ENCODE measurements at regions not wholly inside any gene's neighbourhood (a gene's known extent, or its start where the extent isn't known, plus 50 kb on each side); places are given as distances from the start of the nearest gene placed in this dataset.

- Histone ChIP-seq H3K79me2 (ENCODE audit: control insufficient read depth, insufficient read depth, low read length) (no peaks in the 10 kb centered on the region), H3K9ac (ENCODE audit: insufficient read depth, low read length) (no peak overlapping the region), H3K4me1 (ENCODE audit: control insufficient read depth, extremely low read depth, insufficient read depth, low read length) (peaks cover 6% of the 10 kb centered on the region), H3K4me2 (ENCODE audit: extremely low read depth, insufficient read depth, low read length) (no peak overlapping the region), H3K9me3 (ENCODE audit: control insufficient read depth, insufficient read depth, low read depth, low read length) (no peaks in the 10 kb centered on the region), H2AFZ (ENCODE audit: low read length) (no peak overlapping the region), H3K36me3 (ENCODE audit: control insufficient read depth, insufficient read depth, low read length) (no peaks in the 10 kb centered on the region), H4K20me1 (ENCODE audit: control insufficient read depth, extremely low read depth, insufficient read depth, low read length) (no peaks in the 10 kb centered on the region), H3K4me3 (replicated peaks in 1 of 4; ENCODE audit: control extremely low read depth in 1 of 4, insufficient read depth in 1 of 4, low read depth in 3 of 4, low read length in 4 of 4) (no peak overlapping the region), H3K27ac (ENCODE audit: insufficient read depth, low read length) (no peak overlapping the region), H3K27me3 (ENCODE audit: control insufficient read depth, insufficient read depth, low read length) (no peaks in the 10 kb centered on the region)
- no peak for TF ChIP-seq EZH2 (IDR thresholded peaks at IDR 0.05; ENCODE audit: low read length, missing control alignments)
- TF ChIP-seq, protein P1, sequence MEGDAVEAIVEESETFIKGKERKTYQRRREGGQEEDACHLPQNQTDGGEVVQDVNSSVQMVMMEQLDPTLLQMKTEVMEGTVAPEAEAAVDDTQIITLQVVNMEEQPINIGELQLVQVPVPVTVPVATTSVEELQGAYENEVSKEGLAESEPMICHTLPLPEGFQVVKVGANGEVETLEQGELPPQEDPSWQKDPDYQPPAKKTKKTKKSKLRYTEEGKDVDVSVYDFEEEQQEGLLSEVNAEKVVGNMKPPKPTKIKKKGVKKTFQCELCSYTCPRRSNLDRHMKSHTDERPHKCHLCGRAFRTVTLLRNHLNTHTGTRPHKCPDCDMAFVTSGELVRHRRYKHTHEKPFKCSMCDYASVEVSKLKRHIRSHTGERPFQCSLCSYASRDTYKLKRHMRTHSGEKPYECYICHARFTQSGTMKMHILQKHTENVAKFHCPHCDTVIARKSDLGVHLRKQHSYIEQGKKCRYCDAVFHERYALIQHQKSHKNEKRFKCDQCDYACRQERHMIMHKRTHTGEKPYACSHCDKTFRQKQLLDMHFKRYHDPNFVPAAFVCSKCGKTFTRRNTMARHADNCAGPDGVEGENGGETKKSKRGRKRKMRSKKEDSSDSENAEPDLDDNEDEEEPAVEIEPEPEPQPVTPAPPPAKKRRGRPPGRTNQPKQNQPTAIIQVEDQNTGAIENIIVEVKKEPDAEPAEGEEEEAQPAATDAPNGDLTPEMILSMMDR (conservative IDR thresholded peaks at IDR 0.05 in 1 of 2, IDR thresholded peaks at IDR 0.05 in 1 of 2; ENCODE audit: low read depth in 1 of 2, low read length in 2 of 2): no peak
- no peak for DNase-seq (ENCODE audit: low read depth in 2 of 2)
Observed at GRCh38 chr18:56161566-56162260, 476.7 kb downstream of the TXNL1 start.

DNA sequence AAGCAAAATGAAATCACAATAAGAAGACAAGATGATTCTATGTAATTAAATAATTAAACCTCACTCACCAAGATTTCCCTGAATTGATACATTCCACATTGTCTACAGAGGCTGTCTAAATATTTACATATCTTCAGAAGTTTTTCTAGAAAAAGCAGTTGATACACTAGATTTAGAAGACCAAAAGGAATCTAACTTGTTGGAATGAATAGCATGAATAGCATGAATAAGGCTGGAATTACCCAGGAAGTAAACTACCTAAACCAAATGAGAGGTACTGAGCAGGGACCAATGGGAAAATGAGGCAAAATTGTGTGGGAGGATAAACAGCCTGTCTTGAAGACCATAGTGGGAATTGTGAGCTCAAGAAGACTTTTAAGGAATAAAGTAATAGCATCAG lies 479.7 kb downstream of the TXNL1 start:
- Histone ChIP-seq H4K20me1 (ENCODE audit: control insufficient read depth, extremely low read depth, insufficient read depth, low read length) (no peaks in the 10 kb centered on the region), H3K27me3 (ENCODE audit: control insufficient read depth, insufficient read depth, low read length) (no peaks in the 10 kb centered on the region), H3K9me3 (ENCODE audit: control insufficient read depth, insufficient read depth, low read depth, low read length) (no peaks in the 10 kb centered on the region), H3K27ac (ENCODE audit: insufficient read depth, low read length) (no peak overlapping the region), H3K4me1 (ENCODE audit: control insufficient read depth, extremely low read depth, insufficient read depth, low read length) (peaks cover 4% of the 10 kb centered on the region), H3K9ac (ENCODE audit: insufficient read depth, low read length) (no peak overlapping the region), H2AFZ (ENCODE audit: low read length) (no peak overlapping the region), H3K36me3 (ENCODE audit: control insufficient read depth, insufficient read depth, low read length) (no peaks in the 10 kb centered on the region), H3K4me2 (ENCODE audit: extremely low read depth, insufficient read depth, low read length) (no peak overlapping the region), H3K79me2 (ENCODE audit: control insufficient read depth, insufficient read depth, low read length) (no peaks in the 10 kb centered on the region), H3K4me3 (replicated peaks in 1 of 4; ENCODE audit: control extremely low read depth in 1 of 4, insufficient read depth in 1 of 4, low read depth in 3 of 4, low read length in 4 of 4) (no peak overlapping the region)
- no peak for DNase-seq (ENCODE audit: low read depth in 2 of 2)
- TF ChIP-seq EZH2 (IDR thresholded peaks at IDR 0.05; ENCODE audit: low read length, missing control alignments): no peak
- TF ChIP-seq, protein P1 (conservative IDR thresholded peaks at IDR 0.05 in 1 of 2, IDR thresholded peaks at IDR 0.05 in 1 of 2; ENCODE audit: low read depth in 1 of 2, low read length in 2 of 2): no peak

DNA sequence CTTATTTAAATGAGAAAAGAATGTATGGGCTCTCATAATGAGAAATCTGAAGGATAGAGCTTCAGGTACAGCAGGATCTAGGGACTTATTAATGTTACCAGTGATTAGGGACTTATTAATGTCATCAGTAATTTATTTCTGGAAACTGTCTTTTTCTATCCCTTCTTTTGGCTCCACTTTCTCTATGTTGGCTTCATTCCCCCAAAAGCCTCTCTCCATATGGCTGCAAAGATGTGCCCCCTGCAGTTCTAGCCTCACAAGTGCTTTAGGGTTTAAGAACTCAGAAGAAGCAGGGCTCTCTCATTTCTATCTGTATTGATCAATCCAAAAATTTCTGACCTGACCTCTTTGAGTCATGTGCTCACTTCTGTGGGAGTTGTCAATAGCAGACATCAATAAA lies 480.9 kb downstream of the TXNL1 start:
- no peaks in the 10 kb centered on the region for H3K9me3 ChIP-seq (ENCODE audit: control insufficient read depth, insufficient read depth, low read depth, low read length)
- H4K20me1 ChIP-seq (ENCODE audit: control insufficient read depth, extremely low read depth, insufficient read depth, low read length): no peaks in the 10 kb centered on the region
- TF ChIP-seq EZH2 (IDR thresholded peaks at IDR 0.05; ENCODE audit: low read length, missing control alignments): no peak
- TF ChIP-seq, protein P1 (conservative IDR thresholded peaks at IDR 0.05 in 1 of 2, IDR thresholded peaks at IDR 0.05 in 1 of 2; ENCODE audit: low read depth in 1 of 2, low read length in 2 of 2): no peak
- DNase-seq (ENCODE audit: low read depth in 2 of 2): no peak
- no peak overlapping the region for H3K9ac ChIP-seq (ENCODE audit: insufficient read depth, low read length)
- H3K79me2 ChIP-seq (ENCODE audit: control insufficient read depth, insufficient read depth, low read length): no peaks in the 10 kb centered on the region
- peaks cover 4% of the 10 kb centered on the region for H3K4me1 ChIP-seq (ENCODE audit: control insufficient read depth, extremely low read depth, insufficient read depth, low read length)
- H3K27me3 ChIP-seq (ENCODE audit: control insufficient read depth, insufficient read depth, low read length): no peaks in the 10 kb centered on the region
- H2AFZ ChIP-seq (ENCODE audit: low read length): no peak overlapping the region
- H3K36me3 ChIP-seq (ENCODE audit: control insufficient read depth, insufficient read depth, low read length): no peaks in the 10 kb centered on the region
- H3K4me3 ChIP-seq (replicated peaks in 1 of 4; ENCODE audit: control extremely low read depth in 1 of 4, insufficient read depth in 1 of 4, low read depth in 3 of 4, low read length in 4 of 4): no peak overlapping the region
- no peak overlapping the region for H3K4me2 ChIP-seq (ENCODE audit: extremely low read depth, insufficient read depth, low read length)
- no peak overlapping the region for H3K27ac ChIP-seq (ENCODE audit: insufficient read depth, low read length)

Measured in fibroblast of lung (primary cell).